T-cell (primary cell): ENCODE measurements at regions not wholly inside any gene's neighbourhood (a gene's known extent, or its start where the extent isn't known, plus 50 kb on each side); places are given as distances from the start of the nearest gene placed in this dataset.

Experiments
- ATAC-seq, 4 experiments: fragments of 200-7000 bp in 3 of 4; fragments of 150-1000 bp in 1 of 4; cut with Tn5 transposase; replicated peaks in 1 of 4; 1 replicate in 3 of 4; 2 replicates in 1 of 4; pipeline ENCODE4 v1.10.0; 2021; ENCODE audit warnings: moderate library complexity in 3 of 4, mild to moderate bottlenecking in 2 of 4, moderate number of reproducible peaks in 1 of 4
- CTCF ChIA-PET, 2 donors: fragments of 300-600 bp; sonication (Branson Sonifier 250); formaldehyde crosslinking; loops; one replicate each; lab custom pipeline; 2022; ENCODE audit warnings: antibody characterized with exemption in 2 of 2; lab: Charles Lee
- POLR2A ChIA-PET, 2 donors: fragments of 300-600 bp; sonication (Branson Sonifier 250); formaldehyde crosslinking; loops; one replicate each; lab custom pipeline; 2022; ENCODE audit warnings: antibody characterized with exemption in 2 of 2; lab: Charles Lee
- DNase-seq, 35 experiments: peaks; one replicate each; pipeline versions ENCODE4 v3.0.0 to v3.0.0-alpha.2; 2013 to 2023
- H3K27ac ChIP-seq: one replicate; pipeline ENCODE4 v1.5.1; 2013; ENCODE audit warnings: low read length
- H3K27me3 ChIP-seq, 2 experiments: replicated peaks in 1 of 2; 1 replicate in 1 of 2; 2 replicates in 1 of 2; pipeline versions ENCODE4 v1.6.1 to v1.7.0; 2013; ENCODE audit warnings: low read length in 1 of 2, mixed read lengths in 1 of 2; ENCODE audit not compliant: control insufficient read depth in 2 of 2, insufficient read depth in 2 of 2; ENCODE audit errors: extremely low read depth in 1 of 2
- H3K36me3 ChIP-seq, 2 donors: 1 replicate in 1 of 2; 2 replicates in 1 of 2; pipeline versions ENCODE4 v1.6.1 to v1.7.0; 2013; ENCODE audit warnings: low read length in 1 of 2; ENCODE audit not compliant: control insufficient read depth in 2 of 2, insufficient read depth in 1 of 2; ENCODE audit errors: extremely low read depth in 1 of 2
- H3K4me1 ChIP-seq, 2 experiments: 1 replicate in 1 of 2; 2 replicates in 1 of 2; pipeline versions ENCODE4 v1.6.1 to v1.7.0; 2013; ENCODE audit warnings: low read length in 2 of 2, mixed read lengths in 1 of 2; ENCODE audit not compliant: insufficient read depth in 2 of 2, control insufficient read depth in 1 of 2; ENCODE audit errors: extremely low read depth in 1 of 2
- H3K4me3 ChIP-seq, 2 donors: 1 replicate in 1 of 2; 2 replicates in 1 of 2; pipeline versions ENCODE4 v1.5.1 to v1.7.0; 2013; ENCODE audit warnings: mild to moderate bottlenecking in 2 of 2, low read length in 1 of 2, moderate library complexity in 1 of 2; ENCODE audit not compliant: control insufficient read depth in 1 of 2; ENCODE audit errors: extremely low read depth in 1 of 2
- H3K9me3 ChIP-seq: 2 replicates; pipeline ENCODE4 v1.7.0; 2013
- H3K27ac Mint-ChIP-seq, 2 donors: one replicate each; pipeline ENCODE4 v1.8.0; 2020 to 2021; ENCODE audit warnings: mild to moderate bottlenecking in 2 of 2, mixed read lengths in 2 of 2
- H3K27me3 Mint-ChIP-seq, 2 donors: one replicate each; pipeline ENCODE4 v1.8.0; 2021 to 2022; ENCODE audit warnings: mixed read lengths in 2 of 2
- H3K36me3 Mint-ChIP-seq: one replicate; pipeline ENCODE4 v1.8.0; 2021; ENCODE audit warnings: mixed read lengths
- H3K4me1 Mint-ChIP-seq, 3 donors: one replicate each; pipeline ENCODE4 v1.8.0; 2020 to 2022; ENCODE audit warnings: mixed read lengths in 3 of 3, mild to moderate bottlenecking in 1 of 3
- H3K4me3 Mint-ChIP-seq, 3 donors: one replicate each; pipeline ENCODE4 v1.8.0; 2020 to 2022; ENCODE audit warnings: mild to moderate bottlenecking in 3 of 3, mixed read lengths in 3 of 3, moderate library complexity in 3 of 3
- H3K9me3 Mint-ChIP-seq, 3 donors: one replicate each; pipeline ENCODE4 v1.8.0; 2020 to 2022; ENCODE audit warnings: mixed read lengths in 3 of 3
- WGBS: methylation state at CpG from one replicate; pipeline ENCODE4 v1.1.5; 2013; ENCODE audit warnings: missing lambda C conversion rate; ENCODE audit not compliant: insufficient coverage; 5-methylcytosine and 5-hydroxymethylcytosine counted together

DNA sequence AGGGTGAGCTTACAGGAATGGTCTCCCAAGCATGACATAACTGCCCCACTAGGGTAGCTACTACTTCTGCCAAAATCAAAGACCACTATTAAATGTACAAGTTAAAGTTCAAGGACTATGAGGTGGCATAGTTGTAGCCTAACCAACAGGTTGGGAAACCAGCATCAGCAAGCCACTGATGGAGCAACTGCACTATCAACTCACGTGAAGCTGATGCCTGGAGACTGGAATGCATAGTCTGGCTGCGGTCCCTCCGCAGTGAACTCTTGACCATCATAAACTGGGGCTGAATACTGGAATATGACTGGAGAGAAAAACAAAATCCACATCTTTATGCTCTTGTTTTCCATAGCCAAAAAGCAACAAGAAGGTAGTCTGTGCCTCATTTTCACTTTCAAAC lies 541.4 kb downstream of the DNAJB9 start:
- Mint-ChIP-seq H3K27ac (no peak overlapping the region), H3K4me1 (no peaks in the 10 kb centered on the region), H3K9me3 (peaks cover 0 to 9% (median 6%) of the 10 kb centered on the region in 3 donors), H3K4me3 (no peak overlapping the region), H3K36me3 (no peaks in the 10 kb centered on the region), H3K27me3 (no peaks in the 10 kb centered on the region)
- no peaks in the 10 kb centered on the region for H3K9me3 ChIP-seq
- H3K4me1 ChIP-seq: no peaks in the 10 kb centered on the region
- no peak for DNase-seq
- H3K4me3 ChIP-seq: no peak overlapping the region
- H3K27me3 ChIP-seq: no peaks in the 10 kb centered on the region
- H3K36me3 ChIP-seq: no peaks in the 10 kb centered on the region
- no peak for ATAC-seq
- H3K27ac ChIP-seq: no peak overlapping the region
- ChIA-PET CTCF (interaction anchor here in 1 of 2 donors (0.6 kb wide), 1 partner anchor 73 kb away, joined by 5 read pairs; no protein-coding TSS in a partner anchor), POLR2A (no interaction called here)
- WGBS: 50% methylated on average over 1 of the region's 3 CpGs

DNA sequence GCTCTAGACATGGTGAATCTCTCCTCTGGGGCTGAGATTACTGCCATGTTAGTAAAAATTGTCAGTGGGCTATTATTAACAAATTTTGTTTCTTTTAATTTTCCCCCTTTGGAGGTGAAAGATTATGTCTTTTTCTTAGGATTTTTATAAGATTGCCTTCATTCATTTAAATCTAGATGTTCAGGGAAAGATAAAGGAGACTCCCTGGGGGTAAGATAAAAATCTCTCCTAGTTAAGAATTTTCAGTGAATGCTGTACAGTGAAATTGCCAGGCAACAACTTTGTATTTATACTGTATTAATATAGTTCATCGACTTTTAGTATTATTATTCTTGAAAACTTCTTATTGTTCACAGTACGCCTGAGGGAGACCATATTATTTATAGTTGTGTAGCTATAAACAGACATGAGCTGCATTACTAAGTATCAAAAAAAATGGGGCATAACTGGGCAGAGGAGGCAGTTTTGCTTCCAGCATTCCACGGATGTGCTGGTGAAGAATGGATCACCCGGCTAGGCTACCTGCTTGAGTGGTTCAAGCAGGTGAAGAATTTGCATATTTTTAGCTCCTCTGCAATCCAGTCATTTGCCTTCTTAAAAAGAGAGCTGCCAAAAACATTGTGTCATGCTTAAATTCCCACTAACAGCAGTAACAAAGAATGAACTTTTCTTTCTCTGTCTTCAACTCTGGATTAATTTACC lies 552.1 kb downstream of the DNAJB9 start:
- POLR2A ChIA-PET: no interaction called here
- H3K9me3 ChIP-seq: no peaks in the 10 kb centered on the region
- no peak overlapping the region for H3K27ac ChIP-seq
- H3K4me1 Mint-ChIP-seq: no peaks in the 10 kb centered on the region
- ATAC-seq (no peak), DNase-seq (no peak)
- H3K27ac Mint-ChIP-seq: no peak overlapping the region
- H3K27me3 ChIP-seq: no peaks in the 10 kb centered on the region
- no peaks in the 10 kb centered on the region for H3K4me1 ChIP-seq
- H3K36me3 ChIP-seq: no peaks in the 10 kb centered on the region
- H3K9me3 Mint-ChIP-seq: peaks cover 0 to 7% (median 3%) of the 10 kb centered on the region in 3 donors
- no peaks in the 10 kb centered on the region for H3K36me3 Mint-ChIP-seq
- no CpG with 5 or more reads among the region's 4 CpGs for WGBS
- CTCF ChIA-PET: no interaction called here
- H3K4me3 Mint-ChIP-seq: no peak overlapping the region
- H3K27me3 Mint-ChIP-seq: no peaks in the 10 kb centered on the region
- H3K4me3 ChIP-seq: no peak overlapping the region

DNA sequence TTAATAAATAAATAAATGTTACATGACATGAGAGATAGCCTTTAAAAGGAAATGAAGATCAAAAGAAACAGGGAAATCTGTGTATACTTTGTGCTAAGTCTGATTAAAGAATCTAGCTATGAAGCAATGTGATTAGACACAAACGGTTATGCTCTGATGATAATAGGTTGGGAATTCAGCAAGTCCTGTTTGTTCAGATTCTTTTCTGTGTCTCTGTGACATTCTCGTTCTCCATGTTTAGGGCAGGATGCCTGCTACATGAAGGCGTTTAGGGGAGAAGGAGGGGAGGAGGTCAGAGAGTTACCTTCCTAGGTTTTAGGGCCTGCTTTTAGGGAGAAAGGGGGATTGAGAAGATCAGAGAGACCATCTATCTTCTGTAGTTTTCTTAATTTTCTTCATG lies 555.3 kb downstream of the DNAJB9 start:
- WGBS: 88% methylated on average over 2 of the region's 3 CpGs
- DNase-seq (no peak), ATAC-seq (no peak)
- Mint-ChIP-seq H3K4me3 (no peak overlapping the region), H3K27me3 (no peaks in the 10 kb centered on the region), H3K36me3 (no peaks in the 10 kb centered on the region), H3K9me3 (peaks cover 3 to 13% (median 9%) of the 10 kb centered on the region in 3 donors), H3K4me1 (no peaks in the 10 kb centered on the region), H3K27ac (no peak overlapping the region)
- Histone ChIP-seq H3K27me3 (no peaks in the 10 kb centered on the region), H3K36me3 (no peaks in the 10 kb centered on the region), H3K4me1 (no peaks in the 10 kb centered on the region), H3K4me3 (no peak overlapping the region), H3K9me3 (no peaks in the 10 kb centered on the region), H3K27ac (no peak overlapping the region)
- ChIA-PET CTCF (no interaction called here), POLR2A (no interaction called here)

DNA sequence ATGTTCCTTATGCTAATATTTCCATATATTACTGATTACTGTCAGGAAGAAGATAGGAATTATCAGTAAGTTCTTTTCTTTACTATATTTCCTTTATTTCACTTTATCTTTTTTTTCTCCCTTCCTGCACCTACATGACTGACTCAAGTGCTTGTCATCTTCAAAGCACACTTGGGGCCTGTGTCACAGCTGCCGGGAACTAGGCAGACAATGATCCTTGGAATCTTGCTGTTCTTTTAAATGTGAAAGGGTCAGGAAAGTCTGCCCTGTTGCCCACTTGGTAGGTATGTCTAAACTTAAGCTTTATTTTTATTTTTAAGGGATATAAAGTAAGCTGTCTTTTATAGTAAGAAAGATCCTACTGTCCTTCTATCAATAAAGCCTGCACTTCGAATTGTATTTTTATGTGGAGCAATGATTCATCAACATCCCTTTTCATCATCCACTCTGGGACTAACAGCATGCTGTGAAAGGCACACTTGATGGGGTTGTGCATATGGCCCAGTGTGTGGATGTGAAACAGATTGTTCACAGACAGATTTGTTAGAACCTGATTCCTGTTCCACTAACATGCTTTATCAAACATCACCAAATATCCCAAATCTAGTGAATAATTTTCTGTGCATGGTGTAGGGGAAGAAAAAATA lies 556.9 kb downstream of the DNAJB9 start:
- DNase-seq (no peak), ATAC-seq (no peak)
- Mint-ChIP-seq H3K27me3 (no peaks in the 10 kb centered on the region), H3K4me3 (no peak overlapping the region), H3K36me3 (no peaks in the 10 kb centered on the region), H3K27ac (no peak overlapping the region), H3K4me1 (no peaks in the 10 kb centered on the region), H3K9me3 (peaks cover 8 to 18% (median 9%) of the 10 kb centered on the region in 3 donors)
- no peaks in the 10 kb centered on the region for H3K36me3 ChIP-seq
- CTCF ChIA-PET: no interaction called here
- no peak overlapping the region for H3K4me3 ChIP-seq
- POLR2A ChIA-PET: no interaction called here
- WGBS: no CpG with 5 or more reads among the region's 2 CpGs
- no peak overlapping the region for H3K27ac ChIP-seq
- no peaks in the 10 kb centered on the region for H3K4me1 ChIP-seq
- H3K27me3 ChIP-seq: no peaks in the 10 kb centered on the region
- no peaks in the 10 kb centered on the region for H3K9me3 ChIP-seq

DNA sequence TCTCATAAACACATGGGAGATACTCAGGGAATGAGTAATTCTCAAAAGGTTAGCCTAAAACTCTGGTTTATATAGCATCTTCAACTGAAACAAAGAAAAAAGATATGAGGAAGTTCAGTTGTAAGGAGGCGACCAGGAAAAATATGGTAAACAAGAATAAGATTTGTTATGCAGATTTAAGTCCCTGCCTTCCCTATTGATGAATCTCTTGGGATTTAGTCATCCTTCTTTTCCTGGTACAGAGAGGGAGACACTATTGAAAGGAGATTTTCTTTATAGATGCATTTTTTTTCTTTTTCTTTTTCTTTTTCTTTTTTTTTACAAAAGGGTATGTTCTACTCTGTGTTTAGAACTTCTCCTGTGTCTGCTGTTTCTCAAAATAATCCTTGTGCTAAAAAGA lies 557.5 kb downstream of the DNAJB9 start:
- Mint-ChIP-seq H3K27me3 (no peaks in the 10 kb centered on the region), H3K4me1 (no peaks in the 10 kb centered on the region), H3K9me3 (peaks cover 8 to 21% (median 9%) of the 10 kb centered on the region in 3 donors), H3K36me3 (no peaks in the 10 kb centered on the region), H3K27ac (no peak overlapping the region), H3K4me3 (no peak overlapping the region)
- Histone ChIP-seq H3K36me3 (no peaks in the 10 kb centered on the region), H3K27ac (no peak overlapping the region), H3K27me3 (no peaks in the 10 kb centered on the region), H3K4me3 (no peak overlapping the region), H3K4me1 (no peaks in the 10 kb centered on the region), H3K9me3 (no peaks in the 10 kb centered on the region)
- no CpG with 5 or more reads among the region's 1 CpG for WGBS
- DNase-seq (no peak), ATAC-seq (no peak)
- CTCF ChIA-PET: no interaction called here
- POLR2A ChIA-PET: no interaction called here

DNA sequence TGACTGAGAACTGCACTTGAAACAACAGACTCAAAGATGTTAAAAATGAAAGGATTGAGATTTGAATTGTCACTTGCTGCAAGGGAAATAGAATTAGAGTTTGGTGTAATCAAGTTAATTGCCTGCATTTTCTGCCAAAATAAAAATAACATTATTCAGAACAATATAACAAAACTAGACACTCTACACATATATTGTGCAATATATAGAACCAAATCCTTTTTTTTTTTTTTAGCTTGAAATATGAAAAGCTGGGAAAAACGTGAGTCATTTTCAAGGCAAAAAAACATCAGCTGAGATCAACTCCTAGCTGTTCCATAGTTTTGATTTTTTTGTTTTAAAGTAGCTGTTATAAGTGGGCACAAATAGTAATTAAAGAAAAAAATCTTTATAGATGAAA lies 561.5 kb downstream of the DNAJB9 start:
- no peak overlapping the region for H3K27ac Mint-ChIP-seq
- Histone ChIP-seq H3K9me3 (no peaks in the 10 kb centered on the region), H3K4me1 (no peaks in the 10 kb centered on the region), H3K4me3 (no peak overlapping the region), H3K27ac (no peak overlapping the region), H3K27me3 (no peaks in the 10 kb centered on the region), H3K36me3 (no peaks in the 10 kb centered on the region)
- H3K27me3 Mint-ChIP-seq: no peaks in the 10 kb centered on the region
- H3K9me3 Mint-ChIP-seq: peaks cover 16 to 29% (median 21%) of the 10 kb centered on the region in 3 donors
- H3K4me1 Mint-ChIP-seq: no peaks in the 10 kb centered on the region
- ATAC-seq (no peak), DNase-seq (no peak)
- WGBS: no CpG with 5 or more reads among the region's 1 CpG
- ChIA-PET POLR2A (no interaction called here), CTCF (no interaction called here)
- H3K36me3 Mint-ChIP-seq: no peaks in the 10 kb centered on the region
- no peak overlapping the region for H3K4me3 Mint-ChIP-seq
